ENCODE measurements at regions not wholly inside any gene's neighbourhood (a gene's known extent, or its start where the extent isn't known, plus 50 kb on each side); places are given as distances from the start of the nearest gene placed in this dataset.
"Not testable (repeated sequence)": the region's sequence is repeated elsewhere in the genome, so short reads cannot be mapped to it uniquely, and the experiment has no call there.

GRCh38 chrX:35416782-35417181, 381.4 kb upstream of the MAGEB16 start:
- no peak for DNase-seq

- no peak for DNase-seq
Observed at GRCh38 chrX:35432056-35432455, 366.1 kb upstream of the MAGEB16 start.

GRCh38 chrX:35439034-35439660, 359.0 kb upstream of the MAGEB16 start:
- DNase-seq, result no peak

GRCh38 chrX:35439692-35440091, 358.4 kb upstream of the MAGEB16 start:
- DNase-seq, result no peak

GRCh38 chrX:35442421-35442820, 355.7 kb upstream of the MAGEB16 start:
- no peak for DNase-seq

- DNase-seq, result not testable (repeated sequence)
Observed at GRCh38 chrX:35443091-35443582, 355.0 kb upstream of the MAGEB16 start.

- no peak for DNase-seq
Observed at GRCh38 chrX:35444671-35445355, 353.3 kb upstream of the MAGEB16 start.

- no peak for DNase-seq
Observed at GRCh38 chrX:35445912-35446311, 352.2 kb upstream of the MAGEB16 start.

GRCh38 chrX:35456891-35457290, 341.3 kb upstream of the MAGEB16 start:
- DNase-seq, result no peak

GRCh38 chrX:35458142-35458541, 340.0 kb upstream of the MAGEB16 start:
- no peak for DNase-seq

- no peak for DNase-seq
Observed at GRCh38 chrX:35461164-35461563, 337.0 kb upstream of the MAGEB16 start.

GRCh38 chrX:35496671-35497070, 301.5 kb upstream of the MAGEB16 start:
- not testable (repeated sequence) for DNase-seq

- DNase-seq, result not testable (repeated sequence)
Observed at GRCh38 chrX:35497453-35497852, 300.7 kb upstream of the MAGEB16 start.

GRCh38 chrX:35499071-35499862, 298.9 kb upstream of the MAGEB16 start:
- no peak for DNase-seq

GRCh38 chrX:35507701-35508100, 290.4 kb upstream of the MAGEB16 start:
- DNase-seq, result no peak

- not testable (repeated sequence) for DNase-seq
Observed at GRCh38 chrX:35548003-35548402, 250.1 kb upstream of the MAGEB16 start.

GRCh38 chrX:35557916-35558315, 240.2 kb upstream of the MAGEB16 start:
- no peak for DNase-seq

- DNase-seq, result no peak
Observed at GRCh38 chrX:35561985-35562384, 236.2 kb upstream of the MAGEB16 start.

GRCh38 chrX:35562395-35562794, 235.7 kb upstream of the MAGEB16 start:
- DNase-seq, result no peak

- DNase-seq, result no peak
Observed at GRCh38 chrX:35590210-35590609, 207.9 kb upstream of the MAGEB16 start.

GRCh38 chrX:35611562-35611961, 186.6 kb upstream of the MAGEB16 start:
- DNase-seq, result not testable (repeated sequence)

GRCh38 chrX:35617836-35618235, 180.3 kb upstream of the MAGEB16 start:
- DNase-seq, result no peak

- no peak for DNase-seq
Observed at GRCh38 chrX:35622040-35622439, 176.1 kb upstream of the MAGEB16 start.

- no peak for DNase-seq
Observed at GRCh38 chrX:35622601-35623000, 175.5 kb upstream of the MAGEB16 start.

All from NCI-H1930 (cell line).